NOMO-1 (cell line): ENCODE measurements at regions not wholly inside any gene's neighbourhood (a gene's known extent, or its start where the extent isn't known, plus 50 kb on each side); places are given as distances from the start of the nearest gene placed in this dataset.

Experiments
- DNase-seq, 2 experiments: peaks; one replicate each; lab custom pipeline; 2025; ENCODE audit not compliant: unreplicated experiment in 2 of 2; lab: John Stamatoyannopoulos, UW

GRCh38 chr9:29816954-29817703 lies 2243.8 kb upstream of the C9orf72 start:
- DNase-seq = no peak

- no peak for DNase-seq
Measured at GRCh38 chr9:29822458-29822857, 2249.2 kb upstream of the C9orf72 start.

- DNase-seq = no peak
Measured at GRCh38 chr9:29826421-29826820, 2253.1 kb upstream of the C9orf72 start.

GRCh38 chr9:29830821-29831220 lies 2257.5 kb upstream of the C9orf72 start:
- no peak for DNase-seq

GRCh38 chr9:29838491-29839020 lies 2265.3 kb upstream of the C9orf72 start:
- DNase-seq = no peak

- no peak for DNase-seq
Measured at GRCh38 chr9:29844251-29844650, 2271.0 kb upstream of the C9orf72 start.

GRCh38 chr9:29850664-29851063 lies 2277.4 kb upstream of the C9orf72 start:
- DNase-seq = no peak

- DNase-seq = no peak
Measured at GRCh38 chr9:29861803-29862202, 2288.5 kb upstream of the C9orf72 start.

GRCh38 chr9:29865764-29866313 lies 2292.6 kb upstream of the C9orf72 start:
- no peak for DNase-seq

- DNase-seq = no peak
Measured at GRCh38 chr9:29866556-29866955, 2293.3 kb upstream of the C9orf72 start.

- no peak for DNase-seq
Measured at GRCh38 chr9:29873579-29873978, 2300.3 kb upstream of the C9orf72 start.

GRCh38 chr9:29875547-29875946 lies 2302.3 kb upstream of the C9orf72 start:
- DNase-seq = no peak

- no peak for DNase-seq
Measured at GRCh38 chr9:29882767-29883166, 2309.5 kb upstream of the C9orf72 start.

GRCh38 chr9:29906065-29906464 lies 2332.8 kb upstream of the C9orf72 start:
- no peak for DNase-seq

- DNase-seq = no peak
Measured at GRCh38 chr9:29928072-29928471, 2354.8 kb upstream of the C9orf72 start.

GRCh38 chr9:29939559-29939958 lies 2366.3 kb upstream of the C9orf72 start:
- DNase-seq = no peak

- no peak for DNase-seq
Measured at GRCh38 chr9:29945012-29945411, 2371.7 kb upstream of the C9orf72 start.

GRCh38 chr9:29958469-29958868 lies 2385.2 kb upstream of the C9orf72 start:
- DNase-seq = no peak

- no peak for DNase-seq
Measured at GRCh38 chr9:29965834-29966233, 2392.6 kb upstream of the C9orf72 start.

GRCh38 chr9:29966247-29966646 lies 2393.0 kb upstream of the C9orf72 start:
- no peak for DNase-seq

GRCh38 chr9:29968831-29969230 lies 2395.6 kb upstream of the C9orf72 start:
- DNase-seq = no peak

GRCh38 chr9:29969408-29969807 lies 2396.1 kb upstream of the C9orf72 start:
- DNase-seq = no peak
